HG03521 (cell line): ENCODE measurements at regions not wholly inside any gene's neighbourhood (a gene's known extent, or its start where the extent isn't known, plus 50 kb on each side); places are given as distances from the start of the nearest gene placed in this dataset.
"Not testable (repeated sequence)": the region's sequence is repeated elsewhere in the genome, so short reads cannot be mapped to it uniquely, and the experiment has no call there.

Experiments
- ATAC-seq: cut with Tn5 transposase; IDR thresholded peaks from one replicate; pipeline ENCODE4 v1.9.1; 2021; ENCODE audit warnings: mild to moderate bottlenecking, moderate library complexity; ENCODE audit not compliant: unreplicated experiment

DNA sequence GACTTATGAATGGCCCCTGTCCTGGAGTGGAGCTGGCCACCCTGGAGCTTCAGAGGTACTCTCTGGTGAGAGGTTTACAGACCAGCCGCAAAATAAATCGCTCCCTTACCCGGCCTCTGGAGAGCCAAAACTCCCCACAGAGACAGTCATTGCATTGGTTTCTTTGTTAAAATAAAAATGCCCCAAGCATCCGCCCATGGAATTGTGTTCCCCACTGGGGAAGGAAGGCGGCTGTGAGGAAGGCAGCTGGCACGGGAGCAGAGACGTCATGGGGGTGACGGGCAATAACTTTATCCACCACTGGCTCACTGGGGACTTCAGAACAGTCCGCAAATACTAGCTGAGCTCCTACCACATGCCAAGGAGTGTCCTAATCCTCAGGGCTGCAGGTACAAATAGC, 266.2 kb upstream of the FOXF1 start:
- ATAC-seq = no peak

DNA sequence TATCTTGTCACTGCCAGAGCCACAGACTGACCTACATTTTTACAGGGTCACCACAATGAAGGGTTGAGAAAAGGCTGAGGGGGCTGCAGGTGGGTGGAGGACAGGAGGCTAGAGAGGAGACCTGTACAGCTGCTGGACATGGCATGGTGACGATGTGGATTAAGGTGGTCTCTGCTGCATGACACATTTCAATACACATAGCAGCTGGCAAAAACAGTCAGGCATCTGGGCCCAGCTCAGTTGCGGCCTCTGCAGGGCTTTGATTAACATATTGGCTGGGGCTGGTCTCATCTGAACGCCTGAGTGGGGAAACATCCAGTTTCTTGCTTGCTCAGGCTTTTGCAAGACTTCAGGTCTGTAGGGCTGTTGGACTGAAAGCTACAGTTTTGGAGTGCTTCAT, 265.4 kb upstream of the FOXF1 start:
- ATAC-seq = no peak

- ATAC-seq = no peak
Measured at GRCh38 chr16:86245351-86245750, 265.0 kb upstream of the FOXF1 start.

- no peak for ATAC-seq
Measured at GRCh38 chr16:86245895-86246294, 264.4 kb upstream of the FOXF1 start.

DNA sequence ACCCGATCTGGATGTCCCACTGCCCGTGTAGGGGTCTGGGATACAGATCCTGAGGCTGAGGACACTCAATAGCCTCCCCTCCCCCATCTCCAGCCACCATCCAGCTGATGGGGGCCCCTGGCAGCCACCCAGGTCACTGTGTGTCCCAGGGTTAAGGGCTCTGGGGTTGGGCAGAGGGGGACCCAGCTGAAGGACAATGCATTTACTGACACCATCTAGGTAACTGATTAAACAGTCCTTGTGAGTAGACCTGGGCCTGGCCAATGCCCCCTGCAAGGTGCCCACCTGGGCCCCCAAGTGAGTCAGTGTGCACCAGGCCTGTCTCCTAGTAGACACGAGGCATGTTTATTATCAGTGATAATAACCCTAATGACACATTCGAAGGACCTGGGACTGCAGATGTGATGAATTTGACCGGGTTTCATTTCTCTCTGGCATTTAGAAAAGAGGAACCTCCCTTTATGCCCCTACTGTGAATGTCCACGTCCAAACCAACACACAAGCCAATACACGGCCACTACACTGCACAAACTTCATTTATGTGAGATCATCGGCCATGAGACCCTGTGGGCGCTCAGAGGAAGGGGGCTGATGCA, 261.9 kb upstream of the FOXF1 start:
- ATAC-seq = no peak

DNA sequence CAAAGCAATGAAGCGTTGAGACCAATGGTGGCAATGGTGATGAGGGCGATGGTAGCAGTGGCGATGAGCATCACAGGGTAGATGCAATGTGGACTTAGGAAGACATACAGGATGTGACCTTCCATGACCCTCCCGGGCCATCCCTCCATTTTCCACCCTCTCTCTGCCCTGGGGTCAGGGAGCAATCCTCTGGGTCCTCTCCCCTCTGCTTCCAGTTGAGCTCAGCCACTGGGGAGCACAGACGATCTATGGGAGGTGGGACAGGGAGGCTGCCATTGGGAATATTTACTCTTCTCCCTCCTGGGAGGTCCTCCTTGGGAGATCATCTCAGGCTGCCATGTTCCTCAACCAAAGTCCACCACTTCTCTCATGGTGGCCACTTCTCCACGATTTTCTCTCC, 260.7 kb upstream of the FOXF1 start:
- ATAC-seq = no peak

GRCh38 chr16:86251682-86252081, 258.6 kb upstream of the FOXF1 start:
- ATAC-seq = no peak

DNA sequence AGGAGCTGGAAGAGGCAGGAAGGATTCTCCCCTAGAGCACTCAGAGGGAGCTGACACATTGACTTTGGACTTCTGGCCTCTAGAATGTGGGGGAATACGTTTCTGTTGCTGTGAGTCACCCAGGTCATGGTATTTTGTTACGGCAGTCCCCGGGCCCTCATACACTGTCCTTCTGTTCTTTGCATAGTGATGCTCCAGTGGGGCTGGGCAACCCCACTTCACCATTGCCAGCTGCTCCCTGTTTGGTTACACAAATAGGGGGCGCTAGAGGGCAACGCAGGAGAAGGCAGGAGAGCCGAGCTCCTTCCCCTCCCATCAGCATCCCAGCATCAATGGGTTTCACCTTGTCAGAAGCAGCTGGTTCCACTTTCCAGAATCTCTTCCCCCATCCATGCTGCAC, 257.7 kb upstream of the FOXF1 start:
- no peak for ATAC-seq

DNA sequence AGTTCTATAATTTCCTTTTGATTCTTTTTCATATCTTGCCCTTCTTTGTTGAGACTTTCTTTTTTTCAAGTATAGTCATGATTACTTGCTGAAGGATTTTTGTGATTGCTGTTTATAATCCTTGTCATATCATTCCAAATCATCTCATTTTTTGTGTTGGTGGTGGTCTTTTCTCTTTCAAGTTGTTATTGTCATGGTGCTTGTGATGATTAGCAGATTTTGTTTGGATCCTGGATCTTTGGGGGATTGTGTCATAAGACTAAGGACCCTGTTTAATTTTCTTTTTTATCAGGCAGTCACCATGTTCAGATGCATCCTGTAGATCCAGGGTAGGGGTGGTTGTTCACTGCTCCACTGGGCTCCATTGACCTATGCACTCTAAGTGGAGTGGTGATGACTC, 254.4 kb upstream of the FOXF1 start:
- no peak for ATAC-seq

DNA sequence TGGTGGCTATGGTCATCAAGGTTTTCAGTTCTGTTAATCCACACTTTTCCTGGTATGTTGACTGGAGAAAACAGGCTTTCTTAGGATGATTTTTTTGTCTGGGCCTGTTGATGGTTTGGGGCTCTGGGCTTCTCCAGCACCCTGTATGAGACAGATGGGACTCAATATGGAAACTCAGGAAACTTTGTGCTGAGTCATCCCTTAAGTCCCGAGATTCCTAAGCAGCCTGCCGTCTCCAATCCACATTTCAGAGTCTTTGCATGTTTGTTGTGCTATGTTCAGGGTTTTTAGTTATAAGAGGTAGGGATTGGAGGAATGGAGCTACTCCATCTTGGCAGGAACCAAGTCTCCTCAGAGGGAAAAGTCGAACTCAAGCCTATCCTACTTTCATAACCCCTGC, 253.3 kb upstream of the FOXF1 start:
- ATAC-seq = no peak

- no peak for ATAC-seq
Measured at GRCh38 chr16:86257546-86257945, 252.8 kb upstream of the FOXF1 start.

- no peak for ATAC-seq
Measured at GRCh38 chr16:86258713-86259112, 251.6 kb upstream of the FOXF1 start.

- ATAC-seq = no peak
Measured at GRCh38 chr16:86259499-86259898, 250.8 kb upstream of the FOXF1 start.

GRCh38 chr16:86261379-86261778, 248.9 kb upstream of the FOXF1 start:
- no peak for ATAC-seq

DNA sequence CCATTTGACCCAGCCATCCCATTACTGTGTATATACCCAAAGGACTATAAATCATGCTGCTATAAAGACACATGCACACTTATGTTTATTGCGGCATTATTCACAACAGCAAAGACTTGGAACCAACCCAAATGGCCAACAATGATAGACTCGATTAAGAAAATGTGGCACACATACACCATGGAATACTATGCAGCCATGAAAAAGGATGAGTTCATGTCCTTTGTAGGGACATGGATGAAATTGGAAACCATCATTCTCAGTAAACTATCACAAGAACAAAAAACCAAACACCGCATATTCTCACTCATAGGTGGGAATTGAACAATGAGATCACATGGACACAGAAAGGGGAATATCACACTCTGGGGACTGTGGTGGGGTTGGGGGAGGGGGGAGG, 242.7 kb upstream of the FOXF1 start:
- ATAC-seq = not testable (repeated sequence)

DNA sequence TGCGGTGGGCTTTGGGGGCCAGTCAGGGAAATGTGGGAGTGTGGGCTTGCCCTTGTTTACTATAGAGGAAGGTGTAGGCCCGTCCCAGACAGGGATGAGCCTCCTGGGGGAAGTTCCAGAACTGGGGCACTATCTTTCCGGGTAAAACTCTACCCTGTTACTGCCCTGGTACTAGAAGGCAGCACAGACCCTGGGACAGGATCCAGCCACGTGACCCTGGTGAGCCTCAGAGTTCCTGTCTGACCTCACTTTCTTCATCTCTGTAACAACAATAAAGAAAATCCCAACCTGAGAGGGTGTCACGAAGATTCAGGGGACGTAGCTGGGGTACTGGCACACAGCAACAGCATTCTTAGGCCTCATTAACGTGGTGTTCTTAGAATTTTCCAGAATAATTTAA, 239.6 kb upstream of the FOXF1 start:
- ATAC-seq = no peak

DNA sequence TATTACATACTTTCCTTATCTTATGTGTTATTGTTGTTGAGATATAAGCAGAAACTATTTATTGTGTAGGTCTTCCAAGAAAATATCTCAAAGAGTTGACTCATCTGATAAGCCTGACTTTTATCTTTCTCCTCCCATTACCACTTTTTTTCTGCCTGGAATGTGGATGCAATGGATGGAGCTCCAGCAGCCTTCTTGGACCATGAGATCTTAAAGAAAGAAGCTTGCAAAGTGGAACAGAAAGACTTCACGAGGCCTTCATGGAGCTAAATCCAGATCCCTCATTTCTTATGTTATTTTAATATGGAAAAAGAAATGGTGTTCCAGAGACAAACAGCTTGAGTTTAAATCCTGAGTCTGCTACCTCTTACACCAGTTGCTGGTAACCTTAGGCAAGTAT, 237.6 kb upstream of the FOXF1 start:
- no peak for ATAC-seq

- no peak for ATAC-seq
Measured at GRCh38 chr16:86277221-86277620, 233.1 kb upstream of the FOXF1 start.

GRCh38 chr16:86277859-86278258, 232.5 kb upstream of the FOXF1 start:
- not testable (repeated sequence) for ATAC-seq

GRCh38 chr16:86281421-86281820, 228.9 kb upstream of the FOXF1 start:
- no peak for ATAC-seq

DNA sequence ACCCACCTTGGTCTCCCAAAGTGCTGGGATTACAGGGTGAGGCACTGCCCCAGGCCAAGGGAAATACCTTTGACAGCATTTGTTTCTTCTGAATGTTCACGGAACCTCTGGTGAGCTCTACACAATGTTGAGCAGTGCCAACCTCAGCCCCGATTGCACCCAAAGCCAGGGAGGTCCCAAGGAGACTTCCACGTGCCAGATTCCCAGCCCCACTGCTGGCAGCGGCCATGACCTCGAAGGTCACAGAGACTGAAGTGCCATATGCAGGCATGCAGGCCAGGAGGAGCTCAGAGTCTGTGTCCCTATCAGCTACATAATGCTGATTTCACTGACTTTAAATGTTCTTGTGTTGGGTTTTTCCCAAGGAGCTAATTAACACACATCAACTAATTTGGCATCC, 226.4 kb upstream of the FOXF1 start:
- ATAC-seq = no peak

GRCh38 chr16:86285421-86285820, 224.9 kb upstream of the FOXF1 start:
- no peak for ATAC-seq
